Pons (tissue), 1 donor: ENCODE measurements at regions not wholly inside any gene's neighbourhood (a gene's known extent, or its start where the extent isn't known, plus 50 kb on each side); places are given as distances from the start of the nearest gene placed in this dataset.
A peak's percentile ranks its signal among the peaks of the same experiment; 100 is the strongest.

ENCODE experiments used
- DNase-seq: peaks from one replicate; pipeline ENCODE4 v3.0.0-alpha.2; 2016; ENCODE audit warnings: low spot score

GRCh38 chr1:244220410-244220809 lies 169.3 kb downstream of the ZBTB18 start:
- no peak for DNase-seq

GRCh38 chr1:244221991-244222390 lies 170.9 kb downstream of the ZBTB18 start:
- DNase-seq, result no peak

GRCh38 chr1:244224487-244225430 lies 173.7 kb downstream of the ZBTB18 start:
- peak; percentile 72 for DNase-seq

GRCh38 chr1:244226435-244226834 lies 175.4 kb downstream of the ZBTB18 start:
- no peak for DNase-seq

GRCh38 chr1:244230470-244230869 lies 179.4 kb downstream of the ZBTB18 start:
- DNase-seq, result no peak

- no peak for DNase-seq
Observed at GRCh38 chr1:244231193-244231571, 180.1 kb downstream of the ZBTB18 start.

- DNase-seq, result no peak
Observed at GRCh38 chr1:244231572-244232315, 180.7 kb downstream of the ZBTB18 start.

GRCh38 chr1:244234009-244234643 lies 183.0 kb downstream of the ZBTB18 start:
- DNase-seq, result no peak

GRCh38 chr1:244235157-244235556 lies 184.1 kb downstream of the ZBTB18 start:
- no peak for DNase-seq

GRCh38 chr1:244236101-244236500 lies 185.0 kb downstream of the ZBTB18 start:
- no peak for DNase-seq

GRCh38 chr1:244236721-244237120 lies 185.6 kb downstream of the ZBTB18 start:
- DNase-seq, result no peak

GRCh38 chr1:244237445-244237844 lies 186.4 kb downstream of the ZBTB18 start:
- no peak for DNase-seq

- DNase-seq, result no peak
Observed at GRCh38 chr1:244239261-244239770, 188.2 kb downstream of the ZBTB18 start.

GRCh38 chr1:244241438-244241837 lies 190.4 kb downstream of the ZBTB18 start:
- no peak for DNase-seq

GRCh38 chr1:244242446-244242845 lies 191.4 kb downstream of the ZBTB18 start:
- DNase-seq, result no peak

GRCh38 chr1:244246334-244246733 lies 195.3 kb downstream of the ZBTB18 start:
- no peak for DNase-seq

GRCh38 chr1:244248426-244248825 lies 197.3 kb downstream of the ZBTB18 start:
- no peak for DNase-seq

GRCh38 chr1:244252211-244252610 lies 199.5 kb downstream of the ADSS2 start:
- no peak for DNase-seq

- peak; percentile 65 for DNase-seq
Observed at GRCh38 chr1:244254467-244254866, 197.2 kb downstream of the ADSS2 start.

- DNase-seq, result no peak
Observed at GRCh38 chr1:244255426-244255965, 196.2 kb downstream of the ADSS2 start.

GRCh38 chr1:244256086-244256676 lies 195.5 kb downstream of the ADSS2 start:
- DNase-seq, result no peak

GRCh38 chr1:244264163-244264562 lies 187.5 kb downstream of the ADSS2 start:
- no peak for DNase-seq
